HepG2 (cell line): ENCODE measurements at regions not wholly inside any gene's neighbourhood (a gene's known extent, or its start where the extent isn't known, plus 50 kb on each side); places are given as distances from the start of the nearest gene placed in this dataset.

ENCODE experiments used
- ATRX ChIP-seq: sonication (generic); formaldehyde crosslinking; IDR thresholded peaks from 2 replicates; pipeline ENCODE4 v1.4.0; 2020; ENCODE audit warnings: missing genetic modification reagents, borderline replicate concordance
- CBX2 ChIP-seq, 2 experiments: fragments of 200-600 bp in 1 of 2; sonication (generic); formaldehyde crosslinking in 1 of 2; IDR thresholded peaks; 2 replicates each; pipeline versions ENCODE4 v1.7.0 to v1.8.1; 2018 to 2022; ENCODE audit warnings: low read depth in 2 of 2, low read length in 1 of 2, mild to moderate bottlenecking in 1 of 2, missing genetic modification reagents in 1 of 2
- FOXK1 ChIP-seq: sonication (generic); formaldehyde crosslinking; IDR thresholded peaks from 2 replicates; pipeline ENCODE4 v1.4.0; 2020; ENCODE audit warnings: low read depth, missing genetic modification reagents, borderline replicate concordance
- HNRNPLL ChIP-seq: fragments of 200-400 bp; formaldehyde crosslinking; IDR thresholded peaks from 2 replicates; pipeline ENCODE4 v1.6.1; 2017; ENCODE audit warnings: mild to moderate bottlenecking, low read depth, low read length; ENCODE audit not compliant: poor library complexity, severe bottlenecking
- KLF13 ChIP-seq: sonication (generic); formaldehyde crosslinking; IDR thresholded peaks from 2 replicates; pipeline ENCODE4 v1.4.0; 2020; ENCODE audit warnings: mild to moderate bottlenecking, missing genetic modification reagents
- MYC ChIP-seq: sonication (generic); formaldehyde crosslinking; IDR thresholded peaks from 2 replicates; pipeline ENCODE4 v1.9.0; 2021; ENCODE audit warnings: missing genetic modification reagents, borderline replicate concordance
- PLRG1 ChIP-seq: fragments of 450-650 bp; conservative IDR thresholded peaks from 2 replicates; pipeline ENCODE4 v1.6.1; 2016
- REL ChIP-seq: sonication (generic); formaldehyde crosslinking; conservative IDR thresholded peaks from 2 replicates; pipeline ENCODE4 v1.8.0; 2022; ENCODE audit warnings: mild to moderate bottlenecking, missing genetic modification reagents, moderate library complexity
- RXRB ChIP-seq: IDR thresholded peaks from 2 replicates; pipeline ENCODE4 v1.6.1; 2016; ENCODE audit warnings: borderline replicate concordance, missing genetic modification reagents, missing compliant biosample characterization
- SMAD3 ChIP-seq: sonication (generic); formaldehyde crosslinking; IDR thresholded peaks from 2 replicates; pipeline ENCODE4 v1.4.0; 2020; ENCODE audit warnings: missing genetic modification reagents
- SSRP1 ChIP-seq: IDR thresholded peaks from 2 replicates; pipeline ENCODE4 v1.6.1; 2016; ENCODE audit warnings: control low read depth
- STAG1 ChIP-seq: sonication (generic); formaldehyde crosslinking; IDR thresholded peaks from 2 replicates; pipeline ENCODE4 v1.4.0; 2020; ENCODE audit warnings: missing genetic modification reagents
- ZKSCAN8 ChIP-seq: IDR thresholded peaks from 2 replicates; pipeline ENCODE4 v1.6.1; 2016; ENCODE audit warnings: borderline replicate concordance, missing genetic modification reagents, missing compliant biosample characterization
- ZNF136 ChIP-seq: sonication (generic); formaldehyde crosslinking; IDR thresholded peaks from 2 replicates; pipeline ENCODE4 v1.8.1; 2022; ENCODE audit warnings: low read depth, mild to moderate bottlenecking, moderate library complexity, missing genetic modification reagents
- ZNF552 ChIP-seq: sonication (generic); formaldehyde crosslinking; IDR thresholded peaks from 2 replicates; pipeline ENCODE4 v1.9.0; 2022; ENCODE audit warnings: missing genetic modification reagents, mild to moderate bottlenecking, borderline replicate concordance
- ZNF672 ChIP-seq: sonication (generic); formaldehyde crosslinking; IDR thresholded peaks from 2 replicates; pipeline ENCODE4 v1.8.1; 2022; ENCODE audit warnings: missing genetic modification reagents
- ZNF720 ChIP-seq: sonication (generic); formaldehyde crosslinking; IDR thresholded peaks from 2 replicates; pipeline ENCODE4 v1.4.0; 2020; ENCODE audit warnings: missing genetic modification reagents
- ZSCAN31 ChIP-seq: sonication (generic); formaldehyde crosslinking; IDR thresholded peaks from 2 replicates; pipeline ENCODE4 v1.5.0; 2020; ENCODE audit warnings: low read depth, mild to moderate bottlenecking, missing genetic modification reagents
- TF ChIP-seq, protein P1 (sequence below): sonication (generic); formaldehyde crosslinking; IDR thresholded peaks from 2 replicates; pipeline ENCODE4 v1.4.0; 2020; ENCODE audit warnings: missing genetic modification reagents
- TF ChIP-seq, protein P2 (sequence below): IDR thresholded peaks from 2 replicates; pipeline ENCODE4 v1.6.1; 2018; ENCODE audit warnings: missing genetic modification reagents
- TF ChIP-seq, protein P3 (sequence below): sonication (generic); formaldehyde crosslinking; IDR thresholded peaks from 2 replicates; pipeline ENCODE4 v1.4.0; 2020; ENCODE audit warnings: missing genetic modification reagents
- TF ChIP-seq, protein P4 (sequence below), 2 experiments: fragments of 450-650 bp in 1 of 2; sonication (generic) in 1 of 2; formaldehyde crosslinking; IDR thresholded peaks; 2 replicates each; pipeline versions ENCODE4 v1.5.0 to v1.8.0; 2020 to 2022; ENCODE audit warnings: mild to moderate bottlenecking in 1 of 2, missing genetic modification reagents in 1 of 2
- TF ChIP-seq, protein P5 (sequence below): sonication (generic); formaldehyde crosslinking; IDR thresholded peaks from 2 replicates; pipeline ENCODE4 v1.4.0; 2020; ENCODE audit warnings: missing genetic modification reagents

DNA sequence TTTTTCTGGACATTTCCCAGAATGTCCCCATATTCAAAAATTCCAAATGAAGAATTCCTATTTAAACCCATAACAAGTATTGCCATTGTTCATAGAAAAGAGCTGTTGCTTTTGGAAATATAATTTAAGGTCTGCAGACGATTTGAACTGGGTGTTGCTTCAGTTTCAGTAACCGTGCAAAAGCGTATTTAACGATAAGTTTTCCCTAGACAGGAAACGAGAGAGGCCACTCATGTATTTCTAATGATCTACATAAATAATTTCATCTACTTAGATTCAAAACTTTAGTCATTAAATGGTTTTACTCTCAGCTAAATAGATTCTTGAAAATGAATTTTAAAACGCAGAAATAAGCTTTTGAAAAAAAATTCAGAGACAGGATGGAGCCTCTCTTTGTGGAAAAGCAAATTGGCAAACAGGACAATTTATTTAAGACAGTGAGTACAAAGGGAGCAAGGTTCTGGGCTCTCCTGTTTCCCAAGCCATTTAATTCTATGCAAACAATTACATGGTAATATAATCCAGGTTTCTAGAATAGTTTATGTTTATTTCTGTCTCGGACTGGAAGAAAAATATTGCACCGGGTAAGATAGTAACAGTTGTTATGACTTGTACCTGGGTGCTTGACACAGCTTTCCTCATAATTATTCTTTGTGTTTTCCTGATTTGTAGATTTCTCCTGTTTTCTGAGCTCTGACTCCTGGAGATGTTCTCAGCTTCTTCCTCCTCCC, 263.0 kb downstream of the BAMBI start (continued):
- TF ChIP-seq, protein P1, sequence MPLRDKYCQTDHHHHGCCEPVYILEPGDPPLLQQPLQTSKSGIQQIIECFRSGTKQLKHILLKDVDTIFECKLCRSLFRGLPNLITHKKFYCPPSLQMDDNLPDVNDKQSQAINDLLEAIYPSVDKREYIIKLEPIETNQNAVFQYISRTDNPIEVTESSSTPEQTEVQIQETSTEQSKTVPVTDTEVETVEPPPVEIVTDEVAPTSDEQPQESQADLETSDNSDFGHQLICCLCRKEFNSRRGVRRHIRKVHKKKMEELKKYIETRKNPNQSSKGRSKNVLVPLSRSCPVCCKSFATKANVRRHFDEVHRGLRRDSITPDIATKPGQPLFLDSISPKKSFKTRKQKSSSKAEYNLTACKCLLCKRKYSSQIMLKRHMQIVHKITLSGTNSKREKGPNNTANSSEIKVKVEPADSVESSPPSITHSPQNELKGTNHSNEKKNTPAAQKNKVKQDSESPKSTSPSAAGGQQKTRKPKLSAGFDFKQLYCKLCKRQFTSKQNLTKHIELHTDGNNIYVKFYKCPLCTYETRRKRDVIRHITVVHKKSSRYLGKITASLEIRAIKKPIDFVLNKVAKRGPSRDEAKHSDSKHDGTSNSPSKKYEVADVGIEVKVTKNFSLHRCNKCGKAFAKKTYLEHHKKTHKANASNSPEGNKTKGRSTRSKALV: no peak
- no peak for TF ChIP-seq CBX2 (IDR thresholded peaks at IDR 0.05; ENCODE audit: low read depth, low read length)
- no peak for TF ChIP-seq CBX2 (CRISPR knock-in tag; IDR thresholded peaks at IDR 0.05; ENCODE audit: low read depth)
- TF ChIP-seq, protein P2, sequence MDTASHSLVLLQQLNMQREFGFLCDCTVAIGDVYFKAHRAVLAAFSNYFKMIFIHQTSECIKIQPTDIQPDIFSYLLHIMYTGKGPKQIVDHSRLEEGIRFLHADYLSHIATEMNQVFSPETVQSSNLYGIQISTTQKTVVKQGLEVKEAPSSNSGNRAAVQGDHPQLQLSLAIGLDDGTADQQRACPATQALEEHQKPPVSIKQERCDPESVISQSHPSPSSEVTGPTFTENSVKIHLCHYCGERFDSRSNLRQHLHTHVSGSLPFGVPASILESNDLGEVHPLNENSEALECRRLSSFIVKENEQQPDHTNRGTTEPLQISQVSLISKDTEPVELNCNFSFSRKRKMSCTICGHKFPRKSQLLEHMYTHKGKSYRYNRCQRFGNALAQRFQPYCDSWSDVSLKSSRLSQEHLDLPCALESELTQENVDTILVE (CRISPR knock-in tag): no peak
- TF ChIP-seq, protein P3, sequence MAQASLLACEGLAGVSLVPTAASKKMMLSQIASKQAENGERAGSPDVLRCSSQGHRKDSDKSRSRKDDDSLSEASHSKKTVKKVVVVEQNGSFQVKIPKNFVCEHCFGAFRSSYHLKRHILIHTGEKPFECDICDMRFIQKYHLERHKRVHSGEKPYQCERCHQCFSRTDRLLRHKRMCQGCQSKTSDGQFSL (CRISPR knock-in tag): no peak
- TF ChIP-seq ZKSCAN8 (CRISPR knock-in tag): 0 out of 2 replicates have a peak, but pooled peaks have one; percentile 7
- TF ChIP-seq, protein P4, sequence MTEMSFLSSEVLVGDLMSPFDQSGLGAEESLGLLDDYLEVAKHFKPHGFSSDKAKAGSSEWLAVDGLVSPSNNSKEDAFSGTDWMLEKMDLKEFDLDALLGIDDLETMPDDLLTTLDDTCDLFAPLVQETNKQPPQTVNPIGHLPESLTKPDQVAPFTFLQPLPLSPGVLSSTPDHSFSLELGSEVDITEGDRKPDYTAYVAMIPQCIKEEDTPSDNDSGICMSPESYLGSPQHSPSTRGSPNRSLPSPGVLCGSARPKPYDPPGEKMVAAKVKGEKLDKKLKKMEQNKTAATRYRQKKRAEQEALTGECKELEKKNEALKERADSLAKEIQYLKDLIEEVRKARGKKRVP (CRISPR knock-in tag; IDR thresholded peaks at IDR 0.05): no peak
- TF ChIP-seq PLRG1: no peak
- TF ChIP-seq ZNF552 (CRISPR knock-in tag): no peak
- peak; percentile 9; the same call in 1 of the 2 replicates for TF ChIP-seq RXRB (CRISPR knock-in tag)
- no peak for TF ChIP-seq SMAD3 (CRISPR knock-in tag)
- no peak for TF ChIP-seq ZNF672
- TF ChIP-seq HNRNPLL: no peak
- TF ChIP-seq MYC (CRISPR knock-in tag): no peak
- no peak for TF ChIP-seq SSRP1 (CRISPR knock-in tag)
- TF ChIP-seq REL (CRISPR knock-in tag): no peak
- TF ChIP-seq ZSCAN31 (CRISPR knock-in tag): no peak
- no peak for TF ChIP-seq ATRX (CRISPR knock-in tag)
- TF ChIP-seq KLF13 (CRISPR knock-in tag): no peak
- TF ChIP-seq FOXK1 (CRISPR knock-in tag): no peak
- TF ChIP-seq STAG1 (CRISPR knock-in tag): no peak
- TF ChIP-seq ZNF136 (CRISPR knock-in tag): no peak
- TF ChIP-seq, protein P5, sequence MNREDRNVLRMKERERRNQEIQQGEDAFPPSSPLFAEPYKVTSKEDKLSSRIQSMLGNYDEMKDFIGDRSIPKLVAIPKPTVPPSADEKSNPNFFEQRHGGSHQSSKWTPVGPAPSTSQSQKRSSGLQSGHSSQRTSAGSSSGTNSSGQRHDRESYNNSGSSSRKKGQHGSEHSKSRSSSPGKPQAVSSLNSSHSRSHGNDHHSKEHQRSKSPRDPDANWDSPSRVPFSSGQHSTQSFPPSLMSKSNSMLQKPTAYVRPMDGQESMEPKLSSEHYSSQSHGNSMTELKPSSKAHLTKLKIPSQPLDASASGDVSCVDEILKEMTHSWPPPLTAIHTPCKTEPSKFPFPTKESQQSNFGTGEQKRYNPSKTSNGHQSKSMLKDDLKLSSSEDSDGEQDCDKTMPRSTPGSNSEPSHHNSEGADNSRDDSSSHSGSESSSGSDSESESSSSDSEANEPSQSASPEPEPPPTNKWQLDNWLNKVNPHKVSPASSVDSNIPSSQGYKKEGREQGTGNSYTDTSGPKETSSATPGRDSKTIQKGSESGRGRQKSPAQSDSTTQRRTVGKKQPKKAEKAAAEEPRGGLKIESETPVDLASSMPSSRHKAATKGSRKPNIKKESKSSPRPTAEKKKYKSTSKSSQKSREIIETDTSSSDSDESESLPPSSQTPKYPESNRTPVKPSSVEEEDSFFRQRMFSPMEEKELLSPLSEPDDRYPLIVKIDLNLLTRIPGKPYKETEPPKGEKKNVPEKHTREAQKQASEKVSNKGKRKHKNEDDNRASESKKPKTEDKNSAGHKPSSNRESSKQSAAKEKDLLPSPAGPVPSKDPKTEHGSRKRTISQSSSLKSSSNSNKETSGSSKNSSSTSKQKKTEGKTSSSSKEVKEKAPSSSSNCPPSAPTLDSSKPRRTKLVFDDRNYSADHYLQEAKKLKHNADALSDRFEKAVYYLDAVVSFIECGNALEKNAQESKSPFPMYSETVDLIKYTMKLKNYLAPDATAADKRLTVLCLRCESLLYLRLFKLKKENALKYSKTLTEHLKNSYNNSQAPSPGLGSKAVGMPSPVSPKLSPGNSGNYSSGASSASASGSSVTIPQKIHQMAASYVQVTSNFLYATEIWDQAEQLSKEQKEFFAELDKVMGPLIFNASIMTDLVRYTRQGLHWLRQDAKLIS (CRISPR knock-in tag): no peak
- no peak for TF ChIP-seq ZNF720 (CRISPR knock-in tag)
